GM23338 (cell line): ENCODE measurements at regions not wholly inside any gene's neighbourhood (a gene's known extent, or its start where the extent isn't known, plus 50 kb on each side); places are given as distances from the start of the nearest gene placed in this dataset.
A peak's percentile ranks its signal among the peaks of the same experiment; 100 is the strongest.

Experiments
- ATAC-seq: fragments of 200-7000 bp; cut with Tn5 transposase; 3 replicates; pipeline ENCODE4 v1.9.1; 2020
- DNase-seq: peaks from one replicate; pipeline ENCODE4 v3.0.0-alpha.2; 2015; ENCODE audit warnings: low spot score
- H2AFZ ChIP-seq: fragments of 200-600 bp; sonication (generic); 2 replicates; pipeline ENCODE4 v1.8.0; 2016; ENCODE audit warnings: antibody characterized with exemption, mild to moderate bottlenecking, moderate library complexity
- H3F3A ChIP-seq: fragments of 200-600 bp; sonication (generic); replicated peaks from 2 replicates; pipeline ENCODE4 v1.8.0; 2017; ENCODE audit warnings: antibody characterized with exemption, mixed run types, low read depth
- H3K27ac ChIP-seq: fragments of 200-600 bp; sonication (generic); 2 replicates; pipeline ENCODE4 v1.6.1; 2016; ENCODE audit warnings: low read depth
- H3K27me3 ChIP-seq: fragments of 200-600 bp; sonication (generic); 2 replicates; pipeline ENCODE4 v1.8.0; 2016; ENCODE audit warnings: mild to moderate bottlenecking, mixed run types, moderate library complexity; ENCODE audit not compliant: insufficient read depth
- H3K36me3 ChIP-seq: fragments of 200-600 bp; sonication (generic); 2 replicates; pipeline ENCODE4 v1.8.0; 2016; ENCODE audit warnings: mild to moderate bottlenecking; ENCODE audit not compliant: insufficient read depth
- H3K4me1 ChIP-seq: fragments of 200-600 bp; sonication (generic); 2 replicates; pipeline ENCODE4 v1.8.0; 2016; ENCODE audit warnings: mild to moderate bottlenecking, moderate library complexity; ENCODE audit not compliant: insufficient read depth
- H3K4me2 ChIP-seq: fragments of 200-600 bp; sonication (generic); 2 replicates; pipeline ENCODE4 v1.7.1; 2017; ENCODE audit warnings: mixed run types
- H3K4me3 ChIP-seq: fragments of 200-600 bp; sonication (generic); 2 replicates; pipeline ENCODE4 v1.6.1; 2016; ENCODE audit warnings: mixed run types
- H3K79me2 ChIP-seq: fragments of 200-600 bp; sonication (generic); replicated peaks from 2 replicates; pipeline ENCODE4 v1.8.0; 2017; ENCODE audit warnings: mild to moderate bottlenecking; ENCODE audit not compliant: insufficient read depth
- H3K9me2 ChIP-seq: fragments of 200-600 bp; sonication (generic); 2 replicates; pipeline ENCODE4 v1.8.0; 2017; ENCODE audit not compliant: insufficient read depth
- H4K20me1 ChIP-seq: fragments of 200-600 bp; sonication (generic); replicated peaks from 2 replicates; pipeline ENCODE4 v1.8.0; 2017; ENCODE audit warnings: mild to moderate bottlenecking; ENCODE audit not compliant: insufficient read depth
- H3K27ac Mint-ChIP-seq: 2 replicates; pipeline ENCODE4 v1.8.0; 2020; ENCODE audit warnings: inconsistent platforms, mild to moderate bottlenecking, moderate library complexity, mixed read lengths
- H3K27me3 Mint-ChIP-seq: 3 replicates; pipeline ENCODE4 v1.8.0; 2022; ENCODE audit warnings: low read depth, mild to moderate bottlenecking, moderate library complexity, mixed read lengths, inconsistent platforms; ENCODE audit not compliant: insufficient read depth, poor library complexity
- H3K36me3 Mint-ChIP-seq: 3 replicates; pipeline ENCODE4 v1.8.0; 2021; ENCODE audit warnings: low read depth, mild to moderate bottlenecking, inconsistent platforms, moderate library complexity, mixed read lengths
- H3K4me1 Mint-ChIP-seq: 3 replicates; pipeline ENCODE4 v1.8.0; 2020; ENCODE audit warnings: mild to moderate bottlenecking, inconsistent platforms, mixed read lengths
- H3K4me3 Mint-ChIP-seq: 3 replicates; pipeline ENCODE4 v1.8.0; 2021; ENCODE audit warnings: moderate library complexity, mild to moderate bottlenecking, inconsistent platforms, mixed read lengths
- H3K9me3 Mint-ChIP-seq: 3 replicates; pipeline ENCODE4 v1.8.0; 2020; ENCODE audit warnings: moderate library complexity, mild to moderate bottlenecking, inconsistent platforms, mixed read lengths
- CREB1 ChIP-seq: fragments of 250-450 bp; sonication (Bioruptor Pico); IDR thresholded peaks from 2 replicates; pipeline ENCODE4 v1.5.0; 2020; ENCODE audit warnings: low read depth, mild to moderate bottlenecking, moderate library complexity
- CTCF ChIP-seq, 2 experiments: fragments of 200-600 bp in 1 of 2; sonication (generic) in 1 of 2; conservative IDR thresholded peaks; 2 replicates each; pipeline versions ENCODE4 v1.5.1 to v1.6.1; 2016 to 2017; ENCODE audit warnings: antibody characterized with exemption in 2 of 2, low read depth in 2 of 2, mild to moderate bottlenecking in 2 of 2, moderate library complexity in 1 of 2
- ETS1 ChIP-seq: IDR thresholded peaks from 2 replicates; pipeline ENCODE4 v1.6.1; 2016; ENCODE audit warnings: antibody characterized with exemption
- JUNB ChIP-seq: IDR thresholded peaks from one replicate; pipeline ENCODE4 v1.6.1; 2016; ENCODE audit warnings: antibody characterized with exemption; ENCODE audit not compliant: unreplicated experiment
- NANOG ChIP-seq: IDR thresholded peaks from 2 replicates; pipeline ENCODE4 v1.6.1; 2016; ENCODE audit warnings: antibody characterized with exemption, borderline replicate concordance
- POLR2AphosphoS5 ChIP-seq: IDR thresholded peaks from 2 replicates; pipeline ENCODE4 v1.6.1; 2016; ENCODE audit warnings: antibody characterized with exemption, low read depth
- ZNF462 ChIP-seq: fragments of 250-450 bp; sonication (Bioruptor Pico); IDR thresholded peaks from 2 replicates; pipeline ENCODE4 v1.5.0; 2020; ENCODE audit warnings: mild to moderate bottlenecking, moderate library complexity

GRCh38 chr4:66486068-66486467, 815.8 kb upstream of the EPHA5 start (continued):
- TF ChIP-seq CTCF (conservative IDR thresholded peaks at IDR 0.05; ENCODE audit: low read depth in 2 of 2), result no peak

GRCh38 chr4:66482186-66482585, 811.9 kb upstream of the EPHA5 start:
- H3K36me3 ChIP-seq, result no peaks in the 10 kb centered on the region
- no peak for TF ChIP-seq ETS1
- no peaks in the 10 kb centered on the region for H3K27me3 ChIP-seq
- no peaks in the 10 kb centered on the region for H3K9me2 ChIP-seq
- no peaks in the 10 kb centered on the region for H3K4me1 ChIP-seq
- no peaks in the 10 kb centered on the region for H3K9me3 Mint-ChIP-seq
- no peaks in the 10 kb centered on the region for H3K36me3 Mint-ChIP-seq
- H3K27ac ChIP-seq, result no peak overlapping the region
- H3K4me3 ChIP-seq, result no peak overlapping the region
- no peaks in the 10 kb centered on the region for H3F3A ChIP-seq
- DNase-seq (no peak), ATAC-seq (no peak)
- H3K79me2 ChIP-seq, result no peaks in the 10 kb centered on the region
- no peaks in the 10 kb centered on the region for H4K20me1 ChIP-seq
- H3K4me1 Mint-ChIP-seq, result no peaks in the 10 kb centered on the region
- no peak overlapping the region for H2AFZ ChIP-seq
- H3K4me3 Mint-ChIP-seq, result no peak overlapping the region
- no peak overlapping the region for H3K4me2 ChIP-seq
- no peak overlapping the region for H3K27ac Mint-ChIP-seq
- H3K27me3 Mint-ChIP-seq, result no peaks in the 10 kb centered on the region

GRCh38 chr4:66475596-66475995, 805.3 kb upstream of the EPHA5 start:
- Mint-ChIP-seq H3K4me3 (no peak overlapping the region), H3K27me3 (no peaks in the 10 kb centered on the region), H3K36me3 (no peaks in the 10 kb centered on the region), H3K9me3 (no peaks in the 10 kb centered on the region), H3K4me1 (no peaks in the 10 kb centered on the region), H3K27ac (no peak overlapping the region)
- no peak for ATAC-seq
- Histone ChIP-seq H3K4me1 (no peaks in the 10 kb centered on the region), H4K20me1 (no peaks in the 10 kb centered on the region), H3K27me3 (no peaks in the 10 kb centered on the region), H3K4me2 (no peak overlapping the region), H3K79me2 (no peaks in the 10 kb centered on the region), H3K27ac (no peak overlapping the region), H3F3A (no peaks in the 10 kb centered on the region), H3K9me2 (no peaks in the 10 kb centered on the region), H3K4me3 (no peak overlapping the region), H3K36me3 (no peaks in the 10 kb centered on the region), H2AFZ (peak overlapping the region; percentile 20; the same call in 1 of the 2 replicates)
- DNase-seq, result no peak
- TF ChIP-seq CTCF (conservative IDR thresholded peaks at IDR 0.05; ENCODE audit: low read depth in 2 of 2) (no peak), NANOG (no peak), JUNB (no peak), CREB1 (CRISPR knock-in tag) (no peak), POLR2AphosphoS5 (no peak), ZNF462 (CRISPR knock-in tag) (no peak), ETS1 (no peak)
